C4-2B (cell line): ENCODE measurements at regions not wholly inside any gene's neighbourhood (a gene's known extent, or its start where the extent isn't known, plus 50 kb on each side); places are given as distances from the start of the nearest gene placed in this dataset.

Experiments used
- H3K27ac ChIP-seq: fragments of 450-650 bp; 2 replicates; pipeline ENCODE4 v1.5.1; 2017
- CTCF ChIP-seq: fragments of 450-650 bp; conservative IDR thresholded peaks from 2 replicates; pipeline ENCODE4 v1.5.1; 2017; ENCODE audit warnings: mild to moderate bottlenecking
- ZFX ChIP-seq: fragments of 450-650 bp; IDR thresholded peaks from 2 replicates; pipeline ENCODE4 v1.6.1; 2017

- TF ChIP-seq CTCF = no peak
- no peak for TF ChIP-seq ZFX
- no peak overlapping the region for H3K27ac ChIP-seq
Observed at GRCh38 chr1:5198328-5198727, 543.9 kb downstream of the AJAP1 start.

GRCh38 chr1:5191470-5191869 lies 537.1 kb downstream of the AJAP1 start:
- TF ChIP-seq ZFX (no peak), CTCF (no peak)

GRCh38 chr1:5189384-5189783 lies 535.0 kb downstream of the AJAP1 start:
- TF ChIP-seq ZFX = no peak
- TF ChIP-seq CTCF = no peak
- no peak overlapping the region for H3K27ac ChIP-seq

More at GRCh38 chr1:5191470-5191869, 537.1 kb downstream of the AJAP1 start:
- H3K27ac ChIP-seq = no peak overlapping the region

- no peak for TF ChIP-seq CTCF
- no peak for TF ChIP-seq ZFX
- no peak overlapping the region for H3K27ac ChIP-seq
Observed at GRCh38 chr1:5165762-5166161, 511.4 kb downstream of the AJAP1 start.

- TF ChIP-seq ZFX = no peak
- TF ChIP-seq CTCF = no peak
Observed at GRCh38 chr1:5164158-5164557, 509.7 kb downstream of the AJAP1 start.

GRCh38 chr1:5161372-5161771 lies 507.0 kb downstream of the AJAP1 start:
- TF ChIP-seq CTCF = no peak
- no peak for TF ChIP-seq ZFX

More at GRCh38 chr1:5164158-5164557, 509.7 kb downstream of the AJAP1 start:
- no peak overlapping the region for H3K27ac ChIP-seq

GRCh38 chr1:5157175-5157574 lies 502.8 kb downstream of the AJAP1 start:
- no peak overlapping the region for H3K27ac ChIP-seq
- TF ChIP-seq CTCF = no peak
- TF ChIP-seq ZFX = no peak

More at GRCh38 chr1:5161372-5161771, 507.0 kb downstream of the AJAP1 start:
- H3K27ac ChIP-seq = no peak overlapping the region
